ENCODE measurements at regions not wholly inside any gene's neighbourhood (a gene's known extent, or its start where the extent isn't known, plus 50 kb on each side); places are given as distances from the start of the nearest gene placed in this dataset.

DNA sequence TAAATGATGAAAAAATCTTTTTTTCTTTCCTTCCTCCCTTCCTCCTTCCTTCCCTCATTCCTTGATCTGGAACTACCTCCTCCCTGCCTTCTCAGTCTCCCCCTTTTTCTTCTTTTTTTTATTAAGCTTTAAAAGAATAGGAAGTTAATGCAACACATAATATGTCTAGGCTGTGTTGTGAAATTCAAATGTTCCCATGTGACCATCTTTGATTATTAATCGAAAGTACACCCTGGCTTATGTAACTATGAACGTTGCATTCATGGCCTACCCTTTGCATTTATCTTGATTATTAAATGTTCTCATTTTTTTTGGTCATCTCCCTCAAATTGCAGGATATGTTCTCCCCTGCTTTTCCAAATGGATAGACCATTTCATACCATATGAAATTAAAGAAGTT is 376.0 kb downstream of the DSEL start:
- ChIA-PET CTCF (no interaction called here), POLR2A (no interaction called here)
- ATAC-seq (no peak), DNase-seq (ENCODE audit: low spot score) (no peak)
- H3K4me1 Mint-ChIP-seq, result peaks cover 7% of the 10 kb centered on the region
- no peaks in the 10 kb centered on the region for H3K27me3 Mint-ChIP-seq (ENCODE audit: low read depth)
- TF ChIP-seq, protein P1, sequence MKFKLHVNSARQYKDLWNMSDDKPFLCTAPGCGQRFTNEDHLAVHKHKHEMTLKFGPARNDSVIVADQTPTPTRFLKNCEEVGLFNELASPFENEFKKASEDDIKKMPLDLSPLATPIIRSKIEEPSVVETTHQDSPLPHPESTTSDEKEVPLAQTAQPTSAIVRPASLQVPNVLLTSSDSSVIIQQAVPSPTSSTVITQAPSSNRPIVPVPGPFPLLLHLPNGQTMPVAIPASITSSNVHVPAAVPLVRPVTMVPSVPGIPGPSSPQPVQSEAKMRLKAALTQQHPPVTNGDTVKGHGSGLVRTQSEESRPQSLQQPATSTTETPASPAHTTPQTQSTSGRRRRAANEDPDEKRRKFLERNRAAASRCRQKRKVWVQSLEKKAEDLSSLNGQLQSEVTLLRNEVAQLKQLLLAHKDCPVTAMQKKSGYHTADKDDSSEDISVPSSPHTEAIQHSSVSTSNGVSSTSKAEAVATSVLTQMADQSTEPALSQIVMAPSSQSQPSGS (CRISPR knock-in tag; IDR thresholded peaks at IDR 0.05; ENCODE audit: borderline replicate concordance, low read depth), result no peak
- TF ChIP-seq TP53 (CRISPR knock-in tag; IDR thresholded peaks at IDR 0.05) (no peak), GRHL2 (CRISPR knock-in tag; IDR thresholded peaks at IDR 0.05; ENCODE audit: insufficient replicate concordance, severe bottlenecking) (no peak), USF2 (CRISPR knock-in tag; IDR thresholded peaks at IDR 0.05) (no peak), TEAD4 (CRISPR knock-in tag; IDR thresholded peaks at IDR 0.05) (no peak), E2F4 (CRISPR knock-in tag; IDR thresholded peaks at IDR 0.05; ENCODE audit: borderline replicate concordance, low read depth) (no peak), GTF2I (CRISPR knock-in tag; conservative IDR thresholded peaks at IDR 0.05) (no peak), ATF3 (CRISPR knock-in tag; conservative IDR thresholded peaks at IDR 0.05) (no peak)
- H3K36me3 Mint-ChIP-seq, result no peaks in the 10 kb centered on the region
- no peak overlapping the region for H3K27ac Mint-ChIP-seq
- H3K9me3 Mint-ChIP-seq, result no peaks in the 10 kb centered on the region
- H3K4me3 Mint-ChIP-seq, result no peak overlapping the region

- H3K4me3 Mint-ChIP-seq, result no peak overlapping the region
- H3K27ac Mint-ChIP-seq, result no peak overlapping the region
- no peak for DNase-seq (ENCODE audit: low spot score)
- no peaks in the 10 kb centered on the region for H3K27me3 Mint-ChIP-seq (ENCODE audit: low read depth)
- ATAC-seq, result no peak
- ChIA-PET POLR2A (no interaction called here), CTCF (no interaction called here)
- H3K9me3 Mint-ChIP-seq, result no peaks in the 10 kb centered on the region
- H3K36me3 Mint-ChIP-seq, result no peaks in the 10 kb centered on the region
- peaks cover 7% of the 10 kb centered on the region for H3K4me1 Mint-ChIP-seq
- TF ChIP-seq ZNF532 (CRISPR knock-in tag; IDR thresholded peaks at IDR 0.05; ENCODE audit: borderline replicate concordance), result no peak
- no peak for TF ChIP-seq ZNF232 (CRISPR knock-in tag; IDR thresholded peaks at IDR 0.05)
- TF ChIP-seq MXD4 (CRISPR knock-in tag; IDR thresholded peaks at IDR 0.05; ENCODE audit: borderline replicate concordance), result no peak
- TF ChIP-seq ETV6 (CRISPR knock-in tag; IDR thresholded peaks at IDR 0.05), result no peak
- TF ChIP-seq AFF4 (CRISPR knock-in tag; IDR thresholded peaks at IDR 0.05; ENCODE audit: borderline replicate concordance), result no peak
- TF ChIP-seq ELF4 (CRISPR knock-in tag; IDR thresholded peaks at IDR 0.05; ENCODE audit: low read depth), result no peak
Measured at GRCh38 chr18:67139899-67140298, 376.6 kb downstream of the DSEL start.
